ENCODE measurements at regions not wholly inside any gene's neighbourhood (a gene's known extent, or its start where the extent isn't known, plus 50 kb on each side); places are given as distances from the start of the nearest gene placed in this dataset.
"Not testable (repeated sequence)": the region's sequence is repeated elsewhere in the genome, so short reads cannot be mapped to it uniquely, and the experiment has no call there.

DNA sequence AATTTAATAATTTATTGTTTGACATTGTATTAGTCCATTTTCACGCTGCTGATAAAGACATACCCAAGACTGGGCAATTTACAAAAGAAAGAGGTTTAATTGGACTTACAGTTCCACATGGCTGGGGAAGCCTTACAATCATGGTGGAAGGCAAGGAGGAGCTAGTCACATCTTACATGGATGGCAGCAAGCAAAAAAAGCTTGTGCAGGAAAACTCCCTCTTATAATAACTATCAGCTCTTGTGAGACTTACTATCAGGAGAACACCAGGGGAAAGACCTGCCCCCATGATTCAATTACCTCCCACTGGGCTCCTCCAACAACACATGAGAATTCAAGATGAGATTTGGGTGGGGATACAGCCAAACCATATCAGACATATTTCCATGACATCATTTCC, 275.1 kb upstream of the KLF3 start:
- DNase-seq (ENCODE audit: extremely low read depth in 1 of 11, low read depth in 9 of 11, low spot score in 4 of 11) = not testable (repeated sequence)

DNA sequence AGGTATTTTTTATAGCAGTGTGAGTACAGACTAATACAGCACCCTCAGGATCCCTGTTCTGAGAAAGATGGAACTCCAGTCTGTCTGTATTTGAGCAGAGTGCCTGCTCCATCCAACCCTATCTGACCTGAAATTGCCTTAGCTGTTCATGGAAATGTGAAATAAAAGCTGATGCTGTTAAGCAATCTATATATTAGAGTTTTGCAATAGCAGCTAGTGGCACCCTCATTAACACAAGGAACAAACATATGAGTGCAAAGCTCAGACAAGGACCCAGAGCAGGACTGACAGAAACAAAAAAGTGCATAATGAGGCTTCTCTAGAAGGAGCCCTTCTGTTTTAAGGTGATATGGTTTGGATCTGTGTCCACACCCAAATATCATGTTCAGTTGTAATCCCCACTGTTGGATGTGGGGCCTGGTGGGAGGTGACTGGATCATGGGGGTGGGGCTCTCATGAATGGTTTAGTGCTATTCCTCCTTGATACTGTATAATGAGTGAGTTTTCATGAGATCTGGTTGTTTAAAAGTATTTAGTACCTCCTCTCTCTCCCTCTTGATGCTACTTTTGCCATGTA, 272.9 kb upstream of the KLF3 start:
- DNase-seq (ENCODE audit: extremely low read depth in 1 of 11, low read depth in 9 of 11, low spot score in 4 of 11) = no peak

DNA sequence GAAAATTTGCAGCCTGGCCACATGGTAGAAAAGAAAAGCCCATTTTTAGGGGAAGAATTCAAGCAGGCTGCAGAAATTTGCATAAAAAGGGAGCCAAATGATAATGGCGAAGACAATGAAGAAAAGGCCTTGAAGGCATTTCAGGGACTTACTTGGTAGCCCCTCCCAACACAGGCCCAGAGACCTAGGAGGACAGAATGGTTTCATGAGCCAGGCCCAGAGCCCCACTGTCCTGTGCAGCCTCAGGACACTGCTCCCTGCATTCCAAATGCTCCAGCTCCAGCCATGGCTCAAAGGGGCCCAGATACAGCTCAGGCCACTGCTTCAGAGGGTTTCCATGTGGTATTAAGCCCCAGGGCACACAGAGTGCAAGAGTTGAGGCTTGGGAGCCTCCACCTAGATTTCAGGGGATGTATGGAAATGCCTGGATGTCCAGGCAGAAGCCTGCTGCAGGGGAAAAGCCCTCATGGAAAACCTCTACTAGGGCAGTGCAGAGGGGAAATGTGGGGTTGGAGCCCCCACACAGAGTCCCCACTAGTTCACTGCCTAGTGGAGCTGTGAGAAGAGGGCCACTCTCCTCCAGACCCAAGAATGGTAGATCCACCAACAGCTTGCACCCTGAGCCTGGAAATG, 271.7 kb upstream of the KLF3 start:
- DNase-seq (ENCODE audit: extremely low read depth in 1 of 11, low read depth in 9 of 11, low spot score in 4 of 11) = no peak

DNA sequence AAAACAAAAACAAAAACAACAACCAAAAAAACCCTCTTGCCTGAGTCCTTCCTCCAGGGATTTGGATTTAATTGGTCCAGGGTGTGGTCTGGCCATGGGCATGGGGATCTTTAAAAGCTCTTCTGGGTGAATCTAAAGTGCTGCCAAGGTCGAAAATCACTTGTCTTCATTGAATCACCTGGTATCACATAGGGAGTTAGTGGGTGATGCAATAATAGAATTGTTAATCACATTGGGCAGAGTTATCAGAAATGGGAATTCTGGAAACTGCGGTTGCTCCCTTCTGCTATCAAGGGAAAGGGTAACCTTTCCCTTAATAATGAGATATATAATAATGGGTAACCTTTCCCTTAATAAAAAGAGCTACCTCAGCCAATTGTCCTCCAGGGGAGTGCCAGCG, 267.9 kb upstream of the KLF3 start:
- DNase-seq (ENCODE audit: extremely low read depth in 1 of 11, low read depth in 9 of 11, low spot score in 4 of 11) = no peak

DNA sequence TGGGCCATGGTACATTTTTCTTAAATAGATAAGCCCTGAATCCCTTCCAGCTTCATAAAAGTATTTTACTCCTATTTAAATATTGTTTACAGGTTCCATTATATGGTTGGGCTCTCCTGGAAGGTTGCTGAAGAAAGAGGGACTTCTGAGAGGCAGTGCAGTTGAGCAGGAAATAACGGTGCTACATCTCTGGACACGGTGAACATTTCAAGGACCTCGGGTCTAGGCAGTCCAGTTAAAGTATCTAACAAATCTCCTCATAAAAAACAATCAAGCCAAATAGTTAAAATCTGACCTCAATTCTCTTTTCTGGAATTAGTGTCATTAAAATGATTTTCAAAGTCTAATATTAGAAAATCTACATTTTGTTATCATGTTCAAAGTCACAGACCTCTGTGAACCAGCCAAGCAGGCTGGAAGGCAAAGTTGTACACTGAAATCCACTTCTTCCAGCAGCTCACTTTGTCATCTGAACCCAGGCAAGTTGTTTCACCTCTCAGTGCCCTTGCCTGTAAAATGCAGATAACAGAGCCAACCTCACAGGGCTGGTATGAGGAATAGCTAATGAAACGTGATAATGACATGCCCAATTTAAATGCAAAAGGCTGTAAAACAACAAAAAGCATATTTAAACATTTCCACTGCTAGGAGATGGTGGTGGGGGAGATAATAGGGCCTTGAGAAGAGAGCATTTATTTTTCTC, 267.0 kb upstream of the KLF3 start:
- no peak for DNase-seq (ENCODE audit: extremely low read depth in 1 of 11, low read depth in 9 of 11, low spot score in 4 of 11)

DNA sequence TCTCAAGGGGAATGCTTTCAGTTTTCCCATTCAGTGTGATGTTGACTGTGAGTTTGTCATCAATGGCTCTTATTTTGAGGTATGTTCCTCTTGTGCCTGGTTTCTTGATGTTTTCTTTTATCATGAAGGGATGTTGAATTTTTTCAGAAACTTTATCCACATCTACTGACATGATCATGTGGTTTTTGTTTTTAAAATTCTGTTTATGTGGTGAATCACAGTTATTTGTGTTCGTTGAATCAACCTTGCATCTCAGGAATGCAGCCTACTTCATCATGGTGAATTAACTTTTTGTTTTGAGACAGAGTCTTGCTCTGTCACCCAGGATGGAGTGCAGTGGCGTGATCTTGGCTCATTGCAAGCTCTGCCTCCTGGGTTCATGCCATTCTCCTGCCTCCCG, 263.1 kb upstream of the KLF3 start:
- DNase-seq (ENCODE audit: extremely low read depth in 1 of 11, low read depth in 9 of 11, low spot score in 4 of 11) = no peak

DNA sequence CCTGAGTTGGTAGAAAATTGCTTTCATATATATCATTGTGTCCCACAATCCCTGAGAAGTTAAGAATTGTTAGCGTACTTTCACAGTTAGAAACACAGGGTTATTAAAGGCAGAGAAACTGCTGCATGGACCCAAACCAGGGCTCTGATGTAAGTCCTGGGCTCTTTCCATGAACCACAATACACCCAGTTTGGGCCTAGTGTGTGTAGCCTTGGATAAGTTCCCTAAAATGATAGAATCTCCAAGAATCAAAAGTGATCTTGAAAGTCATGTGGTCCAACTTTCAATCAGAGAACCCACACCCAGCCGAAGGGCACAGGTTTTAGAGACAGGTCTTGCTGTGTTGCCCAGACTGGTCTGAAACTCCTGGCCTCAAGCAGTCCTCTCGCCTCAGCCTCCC, 257.8 kb upstream of the KLF3 start:
- no peak for DNase-seq (ENCODE audit: extremely low read depth in 1 of 11, low read depth in 9 of 11, low spot score in 4 of 11)

DNA sequence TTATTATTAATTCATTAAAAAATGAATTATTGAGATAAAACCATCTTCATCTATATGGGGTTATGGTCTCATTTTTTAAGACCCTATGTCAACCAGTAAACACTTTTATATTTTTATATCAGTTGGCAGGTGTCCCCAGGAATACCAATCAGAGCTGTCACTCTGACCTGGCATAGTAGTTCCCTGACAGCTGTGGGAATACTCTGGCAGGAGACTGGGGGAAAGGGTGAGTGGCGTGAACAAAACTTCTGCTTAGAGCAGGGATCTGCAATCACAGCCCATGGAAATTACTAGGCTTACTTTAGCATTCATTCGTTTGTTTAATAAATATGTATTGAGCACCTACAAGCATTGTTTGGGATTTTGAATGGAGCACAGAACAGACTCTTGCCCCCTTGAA, 254.1 kb upstream of the KLF3 start:
- DNase-seq (ENCODE audit: extremely low read depth in 1 of 11, low read depth in 9 of 11, low spot score in 4 of 11) = no peak

DNA sequence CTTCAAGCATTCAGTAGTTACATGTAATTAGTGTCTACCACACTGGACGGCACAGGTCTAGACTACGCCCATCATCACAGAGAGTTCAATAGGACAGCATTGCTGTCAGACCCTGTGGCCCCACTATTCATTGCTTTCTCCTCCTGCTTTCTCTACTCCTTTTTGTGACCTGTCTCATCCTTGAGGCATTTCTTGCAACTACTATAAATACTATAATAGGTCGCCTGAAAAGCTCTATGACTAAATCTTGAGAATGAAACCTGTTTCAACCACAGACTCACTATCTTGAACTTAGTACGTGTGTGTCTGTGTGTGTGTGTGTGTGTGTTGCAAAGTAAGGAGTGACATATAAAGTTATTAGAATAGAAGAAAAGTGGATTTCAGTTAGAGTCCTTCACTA, 252.9 kb upstream of the KLF3 start:
- DNase-seq (ENCODE audit: extremely low read depth in 1 of 11, low read depth in 9 of 11, low spot score in 4 of 11) = no peak

DNA sequence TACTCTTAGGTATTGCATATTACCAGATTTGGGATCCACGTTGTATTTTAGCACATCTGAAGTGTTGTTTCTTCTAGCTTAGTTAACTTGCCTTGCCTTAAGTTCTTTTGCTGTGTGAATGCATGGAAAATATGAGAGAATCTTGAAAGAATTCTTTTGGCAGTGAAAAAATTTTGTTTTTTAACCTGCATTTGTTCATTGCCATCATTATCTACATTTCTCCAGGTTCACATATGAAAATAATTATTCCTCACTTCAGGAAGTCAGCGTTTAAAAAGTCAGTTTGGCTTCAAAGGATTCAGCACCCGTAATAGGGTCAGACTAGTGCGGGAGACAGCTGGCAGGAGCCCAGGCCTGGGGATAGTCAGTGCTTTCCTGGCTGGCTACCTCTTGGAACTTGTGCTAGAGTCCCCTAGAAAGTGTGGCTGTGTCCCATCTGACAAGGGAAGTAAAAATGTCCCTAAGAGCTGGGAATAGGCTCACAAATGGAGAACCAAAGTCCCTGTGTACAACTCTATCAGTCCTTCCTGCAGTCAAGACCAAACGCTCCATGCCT, 251.9 kb upstream of the KLF3 start:
- no peak for DNase-seq (ENCODE audit: extremely low read depth in 1 of 11, low read depth in 9 of 11, low spot score in 4 of 11)

DNA sequence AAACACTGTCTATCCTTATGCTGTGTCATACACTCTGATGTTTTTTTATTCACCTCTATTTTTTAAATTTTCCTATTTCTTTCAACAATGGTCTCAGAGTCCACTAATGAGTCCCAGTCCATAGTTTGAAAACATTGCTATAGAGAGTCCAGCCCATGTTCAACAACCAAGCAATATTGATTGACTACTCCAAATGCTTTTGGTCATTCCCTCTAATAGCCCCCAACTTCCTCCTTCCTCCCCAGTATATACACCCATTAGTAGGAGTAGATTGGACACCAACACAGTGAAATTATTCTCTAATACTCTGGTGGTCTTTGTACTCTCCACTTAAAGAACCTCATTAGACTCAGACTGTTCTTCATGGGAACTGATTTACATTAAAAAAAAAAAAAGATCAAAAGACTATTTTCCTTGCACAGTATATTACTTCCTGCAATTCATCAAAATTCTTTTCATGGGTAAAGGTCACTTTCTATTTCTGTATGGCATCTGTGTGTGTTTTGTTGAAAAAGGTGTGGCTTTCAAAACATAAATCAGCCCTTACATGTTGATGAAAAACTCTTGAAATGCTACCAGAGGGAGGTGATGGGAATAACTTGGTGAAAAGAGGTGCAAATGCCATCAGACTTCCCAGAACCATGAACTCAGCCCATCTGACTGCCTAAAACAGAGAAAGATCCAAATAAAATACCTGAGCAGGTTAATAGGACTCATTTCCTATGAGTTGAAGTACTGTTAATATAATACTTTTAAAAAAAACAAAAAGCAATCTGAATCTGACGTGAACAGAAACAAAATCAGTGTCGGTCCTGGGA, 250.3 kb upstream of the KLF3 start:
- DNase-seq (ENCODE audit: extremely low read depth in 1 of 11, low read depth in 9 of 11, low spot score in 4 of 11) = peak in 1 of 11 donors; percentile 24

DNA sequence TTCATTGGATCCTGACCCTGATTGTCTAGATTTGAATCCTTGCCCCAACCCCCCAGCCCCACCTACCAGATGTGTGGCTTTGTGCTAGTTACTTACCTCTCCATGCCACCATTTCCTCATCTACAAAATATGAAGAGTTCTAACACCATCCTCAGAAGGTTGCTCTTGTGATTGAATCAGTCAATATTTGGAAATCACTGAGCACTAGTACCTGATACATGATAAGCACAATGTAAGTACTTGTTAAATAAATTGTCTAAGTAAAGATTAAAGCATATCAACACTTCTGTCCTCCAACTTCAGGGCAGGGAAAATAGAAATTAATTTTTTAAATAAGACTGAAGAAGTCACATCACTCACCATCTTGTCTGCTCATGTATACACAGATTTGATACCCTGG, 249.6 kb upstream of the KLF3 start:
- DNase-seq (ENCODE audit: extremely low read depth in 1 of 11, low read depth in 9 of 11, low spot score in 4 of 11) = no peak

DNA sequence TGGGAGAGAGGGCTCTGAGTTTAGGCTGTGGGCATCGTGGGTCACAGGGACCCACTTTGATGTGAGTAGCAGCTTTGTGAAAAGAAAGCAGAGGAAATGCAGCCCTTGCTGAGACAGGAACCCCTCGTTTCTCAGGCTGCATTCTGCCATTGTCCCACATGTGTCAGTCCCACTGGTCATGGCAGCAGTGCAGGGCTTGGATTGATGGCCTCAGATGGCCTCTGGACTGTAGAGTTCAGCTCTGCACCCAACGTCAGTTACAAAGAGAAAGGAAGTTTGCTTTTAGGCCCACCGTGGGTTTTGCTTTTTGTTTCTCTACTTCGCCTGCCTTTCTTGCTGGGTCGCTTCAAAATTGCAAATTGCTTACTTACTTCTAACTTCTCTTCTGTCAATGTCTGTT, 248.3 kb upstream of the KLF3 start:
- no peak for DNase-seq (ENCODE audit: extremely low read depth in 1 of 11, low read depth in 9 of 11, low spot score in 4 of 11)

DNA sequence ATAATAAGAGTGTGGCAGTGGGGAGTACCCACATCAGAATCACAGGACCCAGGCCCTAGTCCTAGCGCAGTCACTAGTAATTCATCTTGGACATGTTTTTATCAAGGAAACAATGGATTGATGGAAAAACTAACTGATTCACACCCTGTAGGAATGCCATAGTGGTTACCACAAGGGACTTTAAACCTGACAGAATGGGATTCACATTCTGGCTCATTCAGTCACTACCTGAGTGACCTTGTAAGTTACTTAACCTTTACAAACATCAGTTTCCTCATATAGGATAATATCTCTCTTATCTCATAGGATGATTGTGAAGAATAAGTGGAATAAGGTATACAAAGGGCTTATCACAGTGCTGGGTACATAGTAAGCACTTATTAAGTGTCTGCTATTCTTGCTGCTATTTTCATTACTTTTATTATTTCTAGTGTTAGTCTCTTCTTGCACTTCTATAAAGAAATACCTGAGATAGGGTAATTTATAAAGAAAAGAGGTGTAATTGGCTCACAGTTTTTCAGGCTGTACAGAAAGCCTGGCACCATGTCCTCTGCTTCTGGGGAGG, 247.5 kb upstream of the KLF3 start:
- DNase-seq (ENCODE audit: extremely low read depth in 1 of 11, low read depth in 9 of 11, low spot score in 4 of 11) = no peak

DNA sequence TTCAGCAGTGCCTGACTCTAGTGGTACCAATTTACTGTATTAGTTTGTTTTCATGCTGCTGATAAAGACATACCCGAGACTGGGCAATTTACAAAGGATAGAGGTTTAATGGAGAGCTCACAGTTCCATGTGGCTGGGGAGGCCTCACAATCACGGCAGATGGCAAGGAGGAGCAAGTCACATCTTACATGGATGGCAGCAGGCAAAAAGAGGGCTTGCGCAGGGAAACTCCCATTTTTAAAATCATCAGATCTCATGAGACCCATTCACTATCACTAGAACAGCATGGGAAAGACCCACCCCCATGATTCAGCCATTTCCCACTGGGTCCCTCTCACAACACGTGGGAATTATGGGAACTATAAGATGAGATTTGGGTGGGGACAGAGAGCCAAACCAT, 243.7 kb upstream of the KLF3 start:
- DNase-seq (ENCODE audit: extremely low read depth in 1 of 11, low read depth in 9 of 11, low spot score in 4 of 11) = not testable (repeated sequence)

DNA sequence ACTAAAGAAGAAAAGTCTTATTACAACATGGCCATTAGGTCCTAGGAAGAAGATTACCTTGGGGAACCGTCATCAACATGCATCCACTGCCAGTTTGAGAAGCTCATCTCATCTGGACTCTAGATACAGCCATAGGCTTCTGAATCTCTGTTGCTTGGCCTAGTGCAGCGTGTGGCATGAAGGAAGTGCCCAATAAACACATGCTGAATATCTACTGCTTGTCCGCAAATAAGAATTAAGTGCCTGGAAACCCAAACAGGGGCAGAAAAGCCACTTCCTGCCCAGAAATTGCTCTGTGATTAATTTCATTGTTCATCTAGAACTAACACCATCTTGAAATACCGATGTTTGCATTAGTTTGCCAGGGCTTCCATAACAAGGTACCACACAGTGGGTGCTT, 241.1 kb upstream of the KLF3 start:
- DNase-seq (ENCODE audit: extremely low read depth in 1 of 11, low read depth in 9 of 11, low spot score in 4 of 11) = no peak

DNA sequence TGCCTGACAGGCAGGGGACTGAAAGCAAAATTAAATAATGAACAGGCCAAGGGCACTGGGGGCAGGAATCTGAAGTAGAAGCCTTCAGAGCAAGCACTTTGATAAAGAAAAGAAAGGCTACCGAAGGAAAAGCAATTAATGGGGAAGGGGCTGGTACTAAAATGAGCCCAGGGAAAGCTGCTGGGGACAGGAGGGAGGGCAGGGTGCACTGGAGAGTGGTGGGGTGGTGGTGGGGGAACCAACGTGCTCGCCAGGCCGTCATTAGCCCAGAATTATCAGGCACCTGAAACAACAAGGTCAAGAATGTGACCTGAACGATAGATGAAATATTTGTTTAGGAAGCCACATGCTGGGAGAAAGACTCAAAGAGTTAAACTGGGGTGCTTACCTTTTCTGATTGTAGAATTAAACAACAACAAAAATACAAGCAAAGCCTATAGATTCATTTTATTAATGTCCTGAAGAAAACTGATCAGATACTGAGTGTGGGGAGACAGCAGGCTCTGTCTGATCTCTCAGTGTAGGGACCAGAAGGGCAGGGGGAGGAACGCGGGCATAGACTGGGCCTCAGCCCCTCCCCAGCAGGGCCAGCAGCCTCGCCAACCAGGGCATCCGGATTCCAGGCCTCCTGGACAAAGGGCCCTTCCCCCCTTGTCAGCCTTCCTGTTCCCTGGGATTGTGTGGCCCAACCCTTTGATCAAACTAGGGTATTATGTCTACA, 239.7 kb upstream of the KLF3 start:
- DNase-seq (ENCODE audit: extremely low read depth in 1 of 11, low read depth in 9 of 11, low spot score in 4 of 11) = peak in 2 of 11 donors; percentile 15 to 24

DNA sequence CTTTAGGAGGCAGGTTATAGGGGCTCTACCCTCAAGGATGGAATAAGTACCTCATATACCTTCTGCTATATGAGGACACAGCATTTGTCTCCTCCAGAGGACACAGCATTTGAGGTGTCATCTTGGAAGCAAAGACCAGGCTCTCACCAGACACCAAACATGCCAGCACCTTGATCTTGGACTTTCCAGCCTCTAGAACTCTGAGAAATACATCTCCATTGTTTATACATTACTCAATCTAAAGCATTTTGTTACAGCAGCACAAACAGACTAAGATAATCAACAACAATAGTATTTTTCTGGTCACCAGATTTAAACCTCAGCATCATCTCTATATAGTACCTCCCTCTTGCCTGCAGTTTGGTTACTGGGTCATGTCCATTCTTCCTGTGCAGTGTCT, 237.5 kb upstream of the KLF3 start:
- no peak for DNase-seq (ENCODE audit: extremely low read depth in 1 of 11, low read depth in 9 of 11, low spot score in 4 of 11)

DNA sequence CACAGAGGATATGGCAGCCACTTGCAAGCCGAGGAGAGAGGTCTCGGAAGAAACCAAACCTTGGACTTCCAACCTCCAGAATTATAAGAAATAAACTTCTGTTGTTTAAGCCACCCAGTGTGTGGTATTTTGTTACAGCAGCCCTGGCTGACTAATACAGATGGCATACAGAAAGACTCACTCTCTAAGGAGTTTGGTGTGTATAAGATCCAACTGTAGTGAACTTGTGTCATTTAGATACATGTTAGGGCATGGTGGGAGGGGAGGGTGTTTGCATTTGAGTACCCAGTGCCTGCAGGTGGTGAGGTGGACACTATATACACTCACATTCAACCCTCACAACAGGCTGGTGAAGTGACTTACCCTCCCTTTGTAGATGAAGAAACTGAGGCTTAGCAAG, 233.2 kb upstream of the KLF3 start:
- no peak for DNase-seq (ENCODE audit: extremely low read depth in 1 of 11, low read depth in 9 of 11, low spot score in 4 of 11)

Measured in renal cortex interstitium (tissue), 11 donors.